ENCODE measurements at regions not wholly inside any gene's neighbourhood (a gene's known extent, or its start where the extent isn't known, plus 50 kb on each side); places are given as distances from the start of the nearest gene placed in this dataset.
"Not testable (repeated sequence)": the region's sequence is repeated elsewhere in the genome, so short reads cannot be mapped to it uniquely, and the experiment has no call there.

GRCh38 chr5:171720086-171720485 is 65.5 kb upstream of the SMIM23 start:
- no peak for DNase-seq (ENCODE audit: low spot score)
- Histone ChIP-seq H3K4me3 (no peak overlapping the region), H3K27ac (no peak overlapping the region)
- TF ChIP-seq CTCF (IDR thresholded peaks at IDR 0.05), result no peak

- Histone ChIP-seq H3K27ac (no peak overlapping the region), H3K4me3 (no peak overlapping the region)
- TF ChIP-seq CTCF (IDR thresholded peaks at IDR 0.05), result no peak
- DNase-seq (ENCODE audit: low spot score), result no peak
Measured at GRCh38 chr5:171721464-171721863, 64.2 kb upstream of the SMIM23 start.

- no peak for TF ChIP-seq CTCF (IDR thresholded peaks at IDR 0.05)
- DNase-seq (ENCODE audit: low spot score), result no peak
- Histone ChIP-seq H3K4me3 (no peak overlapping the region), H3K27ac (no peak overlapping the region)
Measured at GRCh38 chr5:171724468-171725204, 61.0 kb upstream of the SMIM23 start.

- Histone ChIP-seq H3K4me3 (no peak overlapping the region), H3K27ac (no peak overlapping the region)
- TF ChIP-seq CTCF (IDR thresholded peaks at IDR 0.05), result no peak
- DNase-seq (ENCODE audit: low spot score), result no peak
Measured at GRCh38 chr5:171725205-171725601, 60.4 kb upstream of the SMIM23 start.

GRCh38 chr5:171726819-171727218 is 58.8 kb upstream of the SMIM23 start:
- not testable (repeated sequence) for DNase-seq (ENCODE audit: low spot score); H3K4me3 ChIP-seq; H3K27ac ChIP-seq

GRCh38 chr5:171728686-171729085 is 56.9 kb upstream of the SMIM23 start:
- no peak for DNase-seq (ENCODE audit: low spot score)
- no peak overlapping the region for H3K27ac ChIP-seq
- no peak for TF ChIP-seq CTCF (IDR thresholded peaks at IDR 0.05)
- H3K4me3 ChIP-seq, result no peak overlapping the region

Data from coronary artery (tissue), 2 donors.